Osteoblast (primary cell): ENCODE measurements at regions not wholly inside any gene's neighbourhood (a gene's known extent, or its start where the extent isn't known, plus 50 kb on each side); places are given as distances from the start of the nearest gene placed in this dataset.

Source experiments
- DNase-seq: peaks from one replicate; pipeline ENCODE4 v3.0.0; 2011; ENCODE audit warnings: low spot score, mixed read lengths; ENCODE audit not compliant: insufficient read length; ENCODE audit errors: missing footprints
- H2AFZ ChIP-seq: 2 replicates; pipeline ENCODE4 v1.6.0; 2011; ENCODE audit warnings: mild to moderate bottlenecking, low read length
- H3K27ac ChIP-seq: 2 replicates; pipeline ENCODE4 v1.5.1; 2011; ENCODE audit warnings: mild to moderate bottlenecking, low read depth, low read length, moderate library complexity
- H3K27me3 ChIP-seq: 2 replicates; pipeline ENCODE4 v1.6.0; 2012; ENCODE audit warnings: mild to moderate bottlenecking, control low read depth, inconsistent platforms, low read length, moderate library complexity; ENCODE audit not compliant: insufficient read depth
- H3K36me3 ChIP-seq: 2 replicates; pipeline ENCODE4 v1.5.1; 2011; ENCODE audit warnings: mild to moderate bottlenecking, low read length, control low read depth, moderate library complexity; ENCODE audit not compliant: insufficient read depth
- H3K4me1 ChIP-seq: 2 replicates; pipeline ENCODE4 v1.5.1; 2011; ENCODE audit warnings: mild to moderate bottlenecking, low read length, control low read depth, moderate library complexity; ENCODE audit not compliant: insufficient read depth
- H3K4me2 ChIP-seq: 2 replicates; pipeline ENCODE4 v1.6.0; 2011; ENCODE audit warnings: mild to moderate bottlenecking, low read length; ENCODE audit not compliant: insufficient read depth
- H3K4me3 ChIP-seq: fragments of 200-600 bp; sonication (generic); 3 replicates; pipeline ENCODE4 v1.5.1; 2012; ENCODE audit warnings: mild to moderate bottlenecking, low read length, inconsistent platforms; ENCODE audit not compliant: insufficient read depth
- H3K79me2 ChIP-seq: 2 replicates; pipeline ENCODE4 v1.6.0; 2012; ENCODE audit warnings: mild to moderate bottlenecking, low read length, control low read depth, inconsistent platforms; ENCODE audit not compliant: insufficient read depth
- H3K9me3 ChIP-seq: 2 replicates; pipeline ENCODE4 v1.5.1; 2011; ENCODE audit warnings: low read depth, low read length, control low read depth
- H4K20me1 ChIP-seq: 2 replicates; pipeline ENCODE4 v1.6.0; 2012; ENCODE audit warnings: mild to moderate bottlenecking, low read length, control low read depth; ENCODE audit not compliant: insufficient read depth
- CTCF ChIP-seq: IDR thresholded peaks from 2 replicates; pipeline ENCODE4 v1.5.1; 2011; ENCODE audit warnings: mild to moderate bottlenecking, low read depth, low read length, moderate library complexity; ENCODE audit errors: extremely low read depth

- H3K4me1 ChIP-seq, result peaks cover 32% of the 10 kb centered on the region
- no peak overlapping the region for H2AFZ ChIP-seq
- H4K20me1 ChIP-seq, result no peaks in the 10 kb centered on the region
- no peak overlapping the region for H3K4me2 ChIP-seq
- H3K4me3 ChIP-seq, result no peak overlapping the region
- H3K9me3 ChIP-seq, result no peaks in the 10 kb centered on the region
- H3K27me3 ChIP-seq, result no peaks in the 10 kb centered on the region
- DNase-seq, result no peak
- H3K79me2 ChIP-seq, result no peaks in the 10 kb centered on the region
- no peaks in the 10 kb centered on the region for H3K36me3 ChIP-seq
- no peak for TF ChIP-seq CTCF
- H3K27ac ChIP-seq, result no peak overlapping the region
Observed at GRCh38 chr4:140312100-140312499, 61.3 kb upstream of the SCOC start.

GRCh38 chr4:140311257-140311835 is 62.1 kb upstream of the SCOC start:
- no peak for TF ChIP-seq CTCF
- no peak overlapping the region for H3K4me3 ChIP-seq
- no peaks in the 10 kb centered on the region for H3K9me3 ChIP-seq
- peaks cover 32% of the 10 kb centered on the region for H3K4me1 ChIP-seq
- no peak overlapping the region for H2AFZ ChIP-seq
- no peaks in the 10 kb centered on the region for H3K27me3 ChIP-seq
- H3K79me2 ChIP-seq, result no peaks in the 10 kb centered on the region
- no peak for DNase-seq
- no peak overlapping the region for H3K27ac ChIP-seq
- no peaks in the 10 kb centered on the region for H4K20me1 ChIP-seq
- no peaks in the 10 kb centered on the region for H3K36me3 ChIP-seq
- H3K4me2 ChIP-seq, result no peak overlapping the region

- peak overlapping the region; percentile 91 for H3K27ac ChIP-seq
- H3K36me3 ChIP-seq, result no peaks in the 10 kb centered on the region
- no peak for DNase-seq
- peak overlapping the region; percentile 24 for H3K4me3 ChIP-seq
- no peak overlapping the region for H2AFZ ChIP-seq
- H3K9me3 ChIP-seq, result no peaks in the 10 kb centered on the region
- H3K4me1 ChIP-seq, result peaks cover 35% of the 10 kb centered on the region
- no peaks in the 10 kb centered on the region for H3K79me2 ChIP-seq
- H3K27me3 ChIP-seq, result peaks cover 9% of the 10 kb centered on the region
- no peaks in the 10 kb centered on the region for H4K20me1 ChIP-seq
- no peak for TF ChIP-seq CTCF
- peak overlapping the region; percentile 72 for H3K4me2 ChIP-seq
Observed at GRCh38 chr4:140309124-140309870, 64.1 kb upstream of the SCOC start.

GRCh38 chr4:140308366-140309123 is 64.9 kb upstream of the SCOC start:
- Histone ChIP-seq H3K9me3 (no peaks in the 10 kb centered on the region), H3K36me3 (no peaks in the 10 kb centered on the region), H4K20me1 (no peaks in the 10 kb centered on the region), H3K27ac (peak overlapping the region; percentile 91), H2AFZ (peak overlapping the region; percentile 55), H3K4me1 (peaks cover 35% of the 10 kb centered on the region), H3K79me2 (no peaks in the 10 kb centered on the region), H3K27me3 (peaks cover 9% of the 10 kb centered on the region), H3K4me2 (peak overlapping the region; percentile 72), H3K4me3 (peak overlapping the region; percentile 24)
- DNase-seq, result peak; percentile 62
- no peak for TF ChIP-seq CTCF
